HG02763 (cell line): ENCODE measurements at regions not wholly inside any gene's neighbourhood (a gene's known extent, or its start where the extent isn't known, plus 50 kb on each side); places are given as distances from the start of the nearest gene placed in this dataset.
"Not testable (repeated sequence)": the region's sequence is repeated elsewhere in the genome, so short reads cannot be mapped to it uniquely, and the experiment has no call there.

Experiments used
- ATAC-seq: cut with Tn5 transposase; IDR thresholded peaks from one replicate; pipeline ENCODE4 v1.9.1; 2021; ENCODE audit warnings: mild to moderate bottlenecking, moderate library complexity; ENCODE audit not compliant: unreplicated experiment

DNA sequence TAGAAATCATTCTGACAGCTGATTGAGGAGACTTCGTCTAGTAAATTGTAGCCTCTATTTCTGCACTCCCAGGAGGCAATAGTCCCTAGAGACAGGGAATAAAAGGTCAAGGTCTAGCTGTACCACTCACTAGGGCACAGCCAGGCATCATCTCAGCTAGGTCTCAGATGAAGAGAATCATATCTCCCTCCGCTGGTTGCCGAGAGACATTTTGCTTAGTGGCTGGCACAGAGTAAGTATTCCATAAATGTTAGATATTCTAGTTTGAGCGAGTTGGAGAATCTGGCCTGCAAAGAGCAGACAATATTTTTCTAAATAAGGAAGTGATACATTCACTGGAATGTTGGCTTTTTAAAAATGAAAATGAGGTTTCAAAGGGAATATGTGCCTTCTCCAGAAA lies 180.4 kb upstream of the ACTBL2 start:
- ATAC-seq = no peak

DNA sequence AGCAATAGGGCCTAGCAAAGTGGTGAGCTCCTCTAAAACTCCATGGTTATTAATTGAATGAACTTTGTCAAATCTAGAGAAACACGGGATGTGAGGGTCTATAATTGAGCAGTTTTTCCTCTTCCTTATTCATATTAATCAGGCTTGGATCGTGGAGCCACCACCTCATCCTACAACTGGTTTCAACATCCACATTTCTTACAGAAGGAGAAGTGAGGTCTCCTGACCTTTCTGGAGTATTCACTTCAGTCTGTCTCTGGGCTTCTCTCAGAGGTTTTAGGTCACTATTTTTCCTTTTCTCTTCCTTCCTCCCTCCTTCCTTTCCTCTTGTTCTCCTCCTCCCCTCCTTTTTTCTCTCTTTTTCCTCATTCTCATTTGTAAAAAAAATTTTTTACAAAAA lies 177.3 kb upstream of the ACTBL2 start:
- no peak for ATAC-seq

DNA sequence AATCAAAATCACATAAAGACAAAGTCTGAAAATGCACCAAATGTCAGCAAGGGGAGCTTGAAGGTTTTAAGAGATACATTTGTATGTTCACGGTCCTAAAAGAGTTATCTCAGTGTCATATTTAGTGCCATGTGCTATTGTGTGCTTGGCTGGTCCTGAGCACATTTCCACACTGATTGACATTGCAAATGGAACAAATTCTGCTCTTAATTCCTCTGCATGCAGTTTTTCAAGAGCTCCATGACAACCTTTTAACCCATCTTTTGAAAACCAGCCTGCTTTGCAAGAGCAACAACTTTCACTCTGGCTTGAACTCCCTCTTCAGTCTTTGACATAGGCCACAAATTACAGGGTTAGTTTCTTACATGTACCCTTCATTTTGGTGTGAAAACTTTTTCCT lies 175.4 kb upstream of the ACTBL2 start:
- ATAC-seq = no peak

DNA sequence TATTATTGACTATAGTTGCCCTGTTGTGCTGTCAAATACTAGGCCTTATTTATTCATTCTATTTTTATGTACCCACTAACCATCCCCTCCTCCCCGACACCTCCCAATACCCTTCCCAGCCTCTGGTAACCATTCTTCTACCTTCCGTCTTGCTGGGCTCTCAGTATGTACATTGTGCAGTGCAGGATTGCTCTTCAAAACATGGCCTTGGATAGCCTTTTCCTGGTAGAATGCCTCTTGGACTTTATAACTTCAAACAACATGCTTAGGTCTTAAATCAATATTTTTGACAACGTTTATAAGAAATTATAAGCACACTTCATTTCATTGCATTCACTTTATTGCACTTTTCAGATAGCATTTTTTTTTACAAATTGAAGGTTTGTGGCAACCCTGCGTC lies 172.6 kb upstream of the ACTBL2 start:
- ATAC-seq = no peak

DNA sequence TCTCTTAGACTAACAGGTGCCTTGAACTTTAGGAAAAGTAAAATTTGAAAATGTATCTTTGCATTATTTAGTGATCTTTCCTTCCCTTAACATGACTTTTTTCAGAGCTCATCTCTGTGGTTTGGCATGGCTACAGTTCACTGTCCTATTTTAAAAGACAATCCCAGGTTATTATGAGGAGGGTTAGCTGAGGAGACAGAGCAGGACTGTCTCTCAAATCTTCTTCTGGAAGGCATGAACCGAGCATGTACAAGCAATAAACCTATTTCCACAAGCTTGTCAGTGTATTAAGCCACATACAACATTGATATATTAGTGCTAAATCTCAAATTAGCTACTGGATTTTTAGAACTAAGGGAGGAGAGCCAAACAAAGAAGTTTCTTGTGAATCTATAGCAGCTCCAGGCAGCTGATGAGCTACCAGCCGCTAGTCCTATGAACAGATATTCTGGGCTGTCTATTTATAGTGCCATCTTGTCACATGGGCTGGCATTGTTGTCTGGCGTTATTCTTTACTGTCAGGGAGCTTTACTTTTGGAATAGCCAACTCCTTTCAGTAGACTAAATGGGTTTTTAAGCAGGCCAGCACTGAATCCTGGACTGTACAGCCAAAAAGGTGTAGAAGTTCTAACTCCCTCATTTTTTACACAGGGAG lies 171.2 kb upstream of the ACTBL2 start:
- ATAC-seq = no peak

DNA sequence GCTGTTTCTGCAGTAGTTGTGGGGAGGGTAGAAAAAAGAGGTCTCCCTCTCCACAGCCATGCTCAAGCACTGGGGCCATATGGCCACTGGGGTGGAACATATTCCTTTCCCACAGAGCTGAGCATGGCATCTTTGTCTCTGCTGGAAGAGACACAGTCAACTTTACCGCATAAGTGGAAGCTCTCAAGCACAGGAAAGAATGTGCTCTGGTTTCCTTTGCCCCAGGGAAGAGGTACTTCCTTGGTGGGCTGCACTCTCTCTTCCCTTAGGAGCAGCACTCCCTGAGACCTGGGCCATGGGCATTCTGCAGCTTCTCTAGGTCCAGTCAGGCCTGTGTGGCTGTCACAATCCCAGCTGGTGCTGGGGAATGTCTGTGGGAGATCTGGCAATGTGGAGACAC lies 168.5 kb upstream of the ACTBL2 start:
- ATAC-seq = no peak

DNA sequence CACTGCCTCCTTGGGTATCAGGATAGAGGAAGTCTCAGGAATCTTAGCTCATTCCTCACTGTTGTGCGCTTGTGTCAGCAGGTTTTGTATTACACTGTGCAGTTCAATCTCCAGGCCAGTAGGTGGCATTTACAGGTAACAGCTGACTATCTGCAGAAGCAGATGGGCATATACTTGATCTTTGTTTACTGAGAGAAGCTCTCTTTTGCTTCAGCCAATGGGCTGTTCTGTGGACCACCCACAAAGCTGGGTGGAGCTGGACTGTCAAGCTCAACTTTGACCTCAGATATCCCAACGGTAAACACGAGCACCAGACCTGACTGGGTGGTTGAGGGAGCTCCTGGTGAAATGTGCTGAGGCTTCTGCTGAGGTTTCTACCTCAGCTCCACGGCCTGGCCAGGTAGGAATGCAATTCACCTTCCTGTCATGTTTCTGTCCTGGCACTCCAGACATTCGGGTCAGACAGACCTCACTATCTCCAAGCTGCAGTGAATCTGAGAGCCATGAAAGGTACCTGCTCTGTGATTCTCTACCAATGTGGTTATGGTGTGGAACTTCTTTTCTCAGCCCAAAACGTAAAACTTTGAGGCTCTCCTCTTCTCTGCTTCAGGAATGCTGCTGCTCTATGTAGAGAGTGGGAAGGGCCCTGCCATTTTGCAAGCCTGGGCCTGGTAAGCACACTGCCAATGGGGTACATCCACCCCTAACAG lies 167.9 kb upstream of the ACTBL2 start:
- peak; percentile 97 for ATAC-seq

DNA sequence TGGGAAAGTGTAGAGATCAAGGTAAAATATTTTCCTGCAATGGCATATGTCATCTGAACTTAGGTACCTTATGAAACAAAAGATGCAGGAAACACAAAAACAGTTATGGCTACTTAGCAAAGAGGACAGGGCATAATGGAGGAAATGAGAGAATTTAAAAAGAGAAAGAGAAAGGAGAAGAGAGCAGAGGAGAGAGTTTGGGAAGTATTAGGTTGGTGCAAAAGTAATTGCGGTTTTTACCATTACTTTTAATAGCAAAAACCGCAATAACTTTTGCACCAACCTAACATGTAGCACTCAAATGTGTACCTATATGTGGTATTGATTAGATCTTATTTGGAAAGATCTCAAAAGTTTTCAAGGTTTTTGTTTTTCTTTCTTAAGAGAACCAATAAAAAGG lies 160.1 kb upstream of the ACTBL2 start:
- no peak for ATAC-seq

DNA sequence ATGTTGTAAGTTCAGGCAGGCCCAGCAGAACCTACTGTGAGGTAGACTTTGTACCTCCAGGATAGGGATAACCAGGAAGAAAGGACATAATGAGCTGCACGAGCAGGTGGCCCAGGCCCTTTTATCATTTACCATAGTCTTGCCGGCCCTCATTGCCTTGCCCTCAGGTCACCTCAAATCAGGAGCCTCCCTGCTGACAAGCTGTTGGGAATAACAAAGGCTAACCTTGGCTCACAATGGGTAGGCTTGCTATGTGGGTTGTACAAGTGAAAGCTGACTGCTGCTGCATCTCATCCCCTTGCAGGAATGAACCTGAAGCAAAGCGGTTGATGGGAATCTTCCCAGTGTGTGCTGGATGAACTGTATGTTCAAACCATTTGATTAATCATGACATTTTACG lies 159.5 kb upstream of the ACTBL2 start:
- ATAC-seq = no peak

DNA sequence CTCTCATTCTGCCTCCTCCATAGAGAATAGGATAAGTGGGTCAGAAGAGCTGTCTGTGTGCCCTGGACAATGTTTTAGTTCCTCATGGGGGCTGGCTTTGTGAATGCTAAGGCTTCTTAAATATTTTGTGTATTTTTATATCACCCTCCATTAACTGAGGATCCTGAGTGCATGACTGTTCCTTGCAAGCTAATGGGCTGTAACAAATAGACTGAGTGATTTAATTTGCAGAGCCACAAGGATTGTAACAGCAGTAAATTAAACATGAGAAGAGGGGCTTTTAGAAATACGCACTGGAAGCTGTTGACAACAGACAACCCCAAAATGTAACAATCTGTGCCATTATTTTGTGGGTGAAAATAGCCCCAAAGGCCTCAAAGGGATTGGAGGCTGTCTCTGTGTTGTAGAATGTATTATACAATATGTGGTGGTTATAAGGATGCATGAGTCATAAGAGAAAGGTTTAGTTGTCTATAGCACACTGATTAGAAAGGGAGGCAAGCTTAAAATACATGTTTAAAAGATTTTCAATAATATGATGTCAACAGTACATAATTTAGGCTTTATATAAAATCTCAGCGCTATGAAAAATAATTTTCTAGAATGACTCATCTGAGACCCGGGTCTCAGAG lies 152.7 kb upstream of the ACTBL2 start:
- ATAC-seq = no peak

DNA sequence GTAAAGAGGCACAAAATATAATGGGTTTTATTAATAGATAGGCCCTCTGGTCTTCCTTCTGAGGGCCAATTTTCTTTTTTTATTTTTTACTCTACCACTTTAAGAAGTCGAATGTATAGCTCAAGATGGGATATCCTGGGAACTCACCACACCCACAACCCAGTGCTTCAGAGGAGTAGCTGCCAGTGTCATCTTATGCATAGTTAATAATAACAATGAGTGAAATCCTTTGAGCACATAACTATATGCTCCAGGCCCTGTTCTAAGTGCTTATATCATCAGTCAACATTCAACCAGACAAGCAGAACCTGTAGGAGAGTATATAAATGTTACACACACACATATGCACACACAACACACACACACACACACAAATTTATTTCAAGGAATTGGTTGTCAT lies 150.3 kb upstream of the ACTBL2 start:
- ATAC-seq = no peak

DNA sequence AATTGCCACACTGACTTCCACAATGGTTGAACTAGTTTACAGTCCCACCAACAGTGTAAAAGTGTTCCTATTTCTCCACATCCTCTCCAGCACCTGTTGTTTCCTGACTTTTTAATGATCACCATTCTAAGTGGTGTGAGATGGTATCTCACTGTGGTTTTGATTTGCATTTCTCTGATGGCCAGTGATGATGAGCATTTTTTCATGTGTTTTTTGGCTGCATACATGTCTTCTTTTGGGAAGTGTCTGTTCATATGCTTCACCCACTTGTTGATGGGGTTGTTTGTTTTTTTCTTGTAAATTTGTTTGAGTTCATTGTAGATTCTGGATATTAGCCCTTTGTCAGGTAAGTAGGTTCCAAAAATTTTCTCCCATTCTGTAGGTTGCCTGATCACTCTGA lies 148.5 kb upstream of the ACTBL2 start:
- ATAC-seq = not testable (repeated sequence)

DNA sequence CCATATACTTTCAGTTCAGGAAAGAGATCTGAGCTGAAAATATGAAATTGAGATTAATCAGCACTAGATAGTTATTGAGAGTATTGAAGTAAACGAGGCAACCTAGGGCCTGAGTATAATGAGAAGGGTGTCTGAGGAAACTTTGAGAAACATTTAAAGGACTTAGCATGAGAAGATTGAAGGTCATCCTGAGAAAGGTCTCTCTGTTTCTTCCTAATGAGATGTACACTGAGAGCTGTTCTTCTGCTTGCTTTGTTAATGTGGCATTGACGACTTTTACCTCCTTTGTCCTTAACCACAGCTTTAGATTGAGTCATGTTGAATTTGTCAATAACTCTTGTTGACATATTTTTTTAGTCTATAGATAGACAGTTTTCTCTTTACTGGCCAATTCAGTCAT lies 145.1 kb upstream of the ACTBL2 start:
- ATAC-seq = no peak

DNA sequence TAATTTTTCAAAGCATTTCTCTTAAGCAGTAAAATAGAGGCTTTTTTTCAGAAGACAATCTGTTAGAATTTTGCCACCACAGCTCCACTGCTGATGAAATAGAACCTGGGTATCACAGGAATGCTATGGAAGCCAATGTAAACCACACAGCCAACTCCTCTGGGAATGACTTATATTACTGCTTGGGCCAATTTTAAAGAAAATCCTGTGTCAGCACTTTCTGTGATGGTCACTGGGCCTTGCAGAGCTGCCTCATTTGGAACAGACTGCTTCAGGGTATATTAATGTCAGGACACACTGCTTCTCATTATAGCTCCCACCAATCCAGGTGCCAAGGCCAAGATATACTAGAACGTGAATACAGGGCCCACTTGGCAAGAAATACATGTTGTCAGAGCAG lies 144.1 kb upstream of the ACTBL2 start:
- no peak for ATAC-seq

DNA sequence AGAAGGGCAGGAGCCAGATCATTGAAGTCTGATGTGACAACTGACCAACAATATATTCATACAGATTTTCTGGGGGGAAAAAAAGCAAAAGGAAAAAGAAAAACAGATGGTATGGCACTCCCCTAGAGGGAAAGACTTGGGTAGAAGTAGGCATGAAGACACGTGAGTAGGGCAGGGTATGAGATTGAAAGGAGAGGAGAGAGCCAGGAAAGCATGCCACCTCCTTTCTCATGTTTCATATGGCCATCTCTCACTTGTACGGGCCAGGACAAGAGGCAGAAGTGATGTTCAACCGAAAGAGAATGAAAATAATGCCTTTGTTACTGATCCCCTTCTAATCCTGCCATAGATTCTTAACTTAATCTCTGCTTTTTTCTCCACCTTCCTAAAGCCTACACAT lies 139.0 kb upstream of the ACTBL2 start:
- ATAC-seq = no peak

DNA sequence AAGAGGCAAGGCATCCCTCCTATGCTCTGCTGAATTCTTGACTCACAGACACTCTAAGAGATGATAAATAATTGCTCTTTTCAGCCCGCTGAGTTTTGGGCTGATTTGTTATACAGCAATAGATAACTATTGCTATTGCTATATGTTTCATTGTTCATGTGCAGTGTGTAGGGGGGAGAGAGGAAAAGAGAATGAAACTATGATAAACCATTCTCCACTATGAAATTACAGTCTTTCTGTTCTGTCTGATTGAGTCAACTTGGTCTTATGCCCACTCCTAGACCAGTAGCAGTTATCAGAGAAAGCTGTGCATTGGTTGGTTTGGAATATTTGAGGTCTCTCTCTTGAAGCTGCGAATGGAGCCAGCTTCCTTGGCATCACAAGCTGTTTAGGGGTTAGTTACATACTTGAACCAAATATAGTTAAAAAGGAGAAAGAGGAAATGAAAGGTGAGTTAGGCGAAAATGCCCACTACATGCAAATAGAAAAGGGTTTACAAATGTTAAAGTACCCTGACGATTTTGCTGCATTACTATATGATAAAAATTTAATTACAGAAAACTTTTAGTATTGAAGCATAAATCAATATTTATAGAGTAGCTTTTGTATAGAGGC lies 136.3 kb upstream of the ACTBL2 start:
- ATAC-seq = no peak

DNA sequence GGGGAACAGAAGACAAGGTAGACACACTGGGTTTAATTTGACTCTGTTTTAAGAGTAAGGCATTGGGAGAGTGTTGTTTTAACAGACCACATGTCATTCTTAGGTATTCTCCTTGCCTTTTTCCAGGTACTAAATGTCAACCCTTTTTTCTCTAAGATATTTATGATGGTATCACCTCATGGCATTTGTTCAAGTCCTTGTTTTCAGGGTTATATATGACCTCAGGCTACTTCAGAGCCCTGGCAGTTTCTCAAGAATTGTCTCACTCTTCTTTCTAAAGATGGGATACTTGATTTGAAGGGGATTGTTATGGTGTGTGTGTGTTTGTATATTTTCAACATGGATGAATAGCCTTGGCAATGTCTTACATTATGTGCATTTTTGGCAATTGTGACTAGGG lies 131.1 kb upstream of the ACTBL2 start:
- ATAC-seq = no peak

DNA sequence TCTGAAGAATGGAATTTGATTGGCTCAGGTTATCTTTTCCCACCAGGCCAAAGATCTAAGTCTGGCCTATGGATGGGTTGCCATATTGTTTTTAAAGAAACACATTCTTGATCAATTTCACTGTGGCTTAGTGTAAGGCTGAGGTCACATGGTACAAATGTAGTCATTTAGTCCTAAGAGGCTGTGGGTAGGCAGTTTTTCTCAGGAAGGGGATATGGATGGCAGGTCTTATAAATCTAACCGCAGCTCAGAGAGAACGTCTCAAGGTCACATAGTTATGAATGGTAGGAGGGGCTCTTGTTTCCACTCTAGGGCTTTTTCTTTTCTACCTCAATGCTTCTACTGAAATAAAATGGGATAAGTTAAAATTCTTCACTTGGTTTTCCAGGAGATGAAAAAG lies 128.6 kb upstream of the ACTBL2 start:
- no peak for ATAC-seq

DNA sequence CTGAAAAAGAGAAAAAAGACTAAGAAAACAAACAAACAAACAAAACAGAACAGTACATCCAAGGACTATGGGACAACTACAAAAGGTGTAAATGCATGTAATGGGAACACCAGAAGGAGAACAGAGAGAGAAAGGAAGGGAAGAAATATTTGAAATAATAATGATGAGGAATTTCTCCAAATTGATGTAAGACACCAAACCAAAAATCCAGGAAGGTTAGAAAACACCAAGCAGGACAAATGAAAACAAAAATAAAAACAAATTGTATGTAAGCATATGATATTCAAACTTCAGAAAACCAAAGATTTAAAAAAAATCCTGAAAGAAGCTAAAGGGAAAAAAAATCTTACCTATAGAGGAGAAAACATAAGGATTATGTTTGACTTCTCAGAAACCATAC lies 125.9 kb upstream of the ACTBL2 start:
- ATAC-seq = no peak

DNA sequence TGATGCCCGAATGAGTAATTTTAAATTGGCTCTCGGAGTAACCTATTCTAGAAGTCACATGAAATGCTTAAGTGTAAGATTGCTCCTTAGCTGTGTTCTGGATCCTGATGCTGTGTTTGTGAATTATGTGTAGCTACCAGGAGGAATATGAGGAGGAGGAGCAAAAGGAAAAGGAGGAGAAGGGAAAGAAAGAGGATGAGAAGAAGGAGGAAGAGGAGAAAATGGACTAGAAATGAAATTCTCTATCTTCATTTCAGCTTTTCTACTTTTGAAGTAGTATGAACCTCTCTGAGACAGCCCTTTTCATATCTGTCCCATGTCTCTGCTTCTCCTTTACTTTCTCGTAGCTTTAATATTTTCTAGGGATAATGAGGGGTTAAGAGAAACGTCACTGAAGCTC lies 119.4 kb upstream of the ACTBL2 start:
- ATAC-seq = no peak

DNA sequence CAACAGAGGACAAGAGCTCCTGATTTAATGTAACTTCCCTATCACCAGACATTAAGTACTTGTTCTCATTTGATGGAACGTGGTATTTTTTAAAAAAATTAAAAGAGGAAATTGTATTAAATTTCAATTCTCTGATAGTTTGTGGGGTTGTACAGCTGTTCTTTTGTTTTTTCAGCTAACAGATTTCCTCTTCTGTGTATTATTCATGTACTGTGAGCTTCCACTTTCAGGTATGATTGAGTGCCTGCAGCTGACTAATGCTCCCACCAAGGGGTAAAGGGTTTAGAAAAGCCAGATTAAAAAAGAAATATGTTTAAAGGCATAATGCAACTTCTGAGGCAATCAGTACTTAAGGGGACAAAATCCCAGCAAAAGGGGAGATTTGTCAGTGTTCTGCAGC lies 117.7 kb upstream of the ACTBL2 start:
- ATAC-seq = no peak

DNA sequence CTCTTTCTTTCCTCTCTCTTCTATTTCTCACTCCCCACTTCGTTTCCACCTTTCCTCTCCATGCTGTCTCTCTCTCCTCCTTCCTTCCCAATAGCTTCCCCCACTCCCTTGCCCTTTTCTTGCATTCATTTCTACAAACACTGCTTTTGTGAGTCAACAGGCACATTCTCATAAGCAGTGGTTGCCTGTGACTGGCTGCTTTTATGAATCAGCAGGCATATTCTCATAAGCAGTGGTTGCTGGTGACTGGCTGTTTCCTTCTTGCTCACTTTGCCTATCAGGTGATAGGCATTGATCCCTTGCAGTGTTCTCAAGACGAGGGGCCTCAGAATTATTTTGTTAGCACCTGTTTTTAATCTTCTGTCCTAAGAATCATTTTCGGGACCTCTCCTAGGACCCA lies 116.1 kb upstream of the ACTBL2 start:
- ATAC-seq = no peak
